Skeletal muscle satellite cell (primary cell): ENCODE measurements at regions not wholly inside any gene's neighbourhood (a gene's known extent, or its start where the extent isn't known, plus 50 kb on each side); places are given as distances from the start of the nearest gene placed in this dataset.
"Not testable (repeated sequence)": the region's sequence is repeated elsewhere in the genome, so short reads cannot be mapped to it uniquely, and the experiment has no call there.

Source experiments
- H3K27me3 ChIP-seq: 2 replicates; pipeline ENCODE4 v1.7.0; 2013; ENCODE audit warnings: low read length; ENCODE audit not compliant: control insufficient read depth, insufficient read depth
- H3K36me3 ChIP-seq: 2 replicates; pipeline ENCODE4 v1.7.0; 2013; ENCODE audit warnings: mild to moderate bottlenecking, control low read depth, low read length; ENCODE audit not compliant: insufficient read depth
- H3K4me1 ChIP-seq: 2 replicates; pipeline ENCODE4 v1.7.0; 2013; ENCODE audit warnings: low read length; ENCODE audit not compliant: control insufficient read depth, insufficient read depth
- H3K4me2 ChIP-seq: 2 replicates; pipeline ENCODE4 v1.7.0; 2013; ENCODE audit warnings: mild to moderate bottlenecking, low read length
- H3K4me3 ChIP-seq: 2 replicates; pipeline ENCODE4 v1.7.0; 2013; ENCODE audit warnings: low read length
- H3K9ac ChIP-seq: 2 replicates; pipeline ENCODE4 v1.7.0; 2013; ENCODE audit warnings: mild to moderate bottlenecking, low read depth, low read length, moderate library complexity
- H3K9me3 ChIP-seq: replicated peaks from 2 replicates; pipeline ENCODE4 v1.7.0; 2013; ENCODE audit warnings: mild to moderate bottlenecking, control low read depth, low read length

DNA sequence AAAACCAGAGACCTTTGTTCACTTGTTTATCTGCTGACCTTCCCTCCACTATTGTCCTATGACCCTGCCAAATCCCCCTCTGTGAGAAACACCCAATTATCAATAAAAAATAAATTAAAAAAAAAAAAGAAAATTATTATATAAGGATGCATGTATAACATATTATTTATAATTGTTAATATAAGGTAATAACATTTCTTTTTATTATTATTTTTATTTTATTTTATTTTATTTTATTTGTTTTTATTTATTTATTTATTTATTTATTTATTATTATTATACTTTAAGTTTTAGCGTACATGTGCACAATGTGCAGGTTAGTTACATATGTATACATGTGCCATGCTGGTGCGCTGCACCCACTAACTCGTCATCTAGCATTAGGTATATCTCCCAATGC is 672.9 kb upstream of the IMPG1 start:
- not testable (repeated sequence) for H3K4me3 ChIP-seq, H3K4me2 ChIP-seq, H3K9ac ChIP-seq, H3K4me1 ChIP-seq, H3K9me3 ChIP-seq, H3K27me3 ChIP-seq, H3K36me3 ChIP-seq

DNA sequence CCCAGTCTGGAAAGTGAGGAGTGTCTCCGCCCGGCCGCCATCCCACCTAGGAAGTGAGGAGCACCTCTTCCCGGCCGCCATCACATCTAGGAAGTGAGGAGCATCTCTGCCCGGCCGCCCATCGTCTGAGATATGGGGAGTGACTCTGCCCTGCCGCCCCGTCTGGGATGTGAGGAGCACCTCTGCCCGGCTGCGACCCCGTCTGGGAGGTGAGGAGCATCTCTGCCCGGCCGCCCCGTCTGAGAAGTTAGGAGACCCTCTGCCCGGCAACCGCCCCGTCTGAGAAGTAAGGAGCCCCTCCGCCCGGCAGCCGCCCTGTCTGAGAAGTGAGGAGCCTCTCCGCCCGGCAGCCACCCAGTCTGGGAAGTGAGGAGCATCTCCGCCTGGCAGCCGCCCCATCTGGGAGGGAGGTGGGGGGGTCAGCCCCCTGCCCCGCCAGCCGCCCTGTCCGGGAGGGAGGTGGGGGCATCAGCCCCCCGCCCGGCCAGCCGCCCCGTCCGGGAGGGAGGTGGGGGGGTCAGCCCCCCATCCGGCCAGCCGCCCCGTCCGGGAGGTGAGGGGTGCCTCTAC is 671.8 kb upstream of the IMPG1 start:
- H3K4me1 ChIP-seq, H3K27me3 ChIP-seq, H3K9me3 ChIP-seq, H3K36me3 ChIP-seq, H3K9ac ChIP-seq, H3K4me3 ChIP-seq, H3K4me2 ChIP-seq: not testable (repeated sequence)

DNA sequence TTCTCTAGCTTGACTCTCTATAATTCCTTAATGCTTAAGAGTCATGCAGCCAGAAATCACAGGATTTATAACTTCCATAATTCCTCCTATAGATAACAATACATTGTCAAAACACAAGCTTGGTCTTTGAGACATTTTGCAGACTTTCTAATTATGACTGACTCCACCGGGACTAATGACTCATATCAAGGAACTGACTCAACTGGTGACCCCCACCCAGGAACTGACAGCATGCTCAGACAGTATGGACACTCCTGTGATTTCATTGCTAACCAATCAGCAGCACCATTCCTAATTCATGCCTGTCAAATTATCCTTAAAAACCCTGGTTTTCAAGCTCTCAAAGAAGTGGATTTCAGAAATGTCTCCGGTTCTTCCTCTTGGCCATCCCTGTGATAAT is 670.5 kb upstream of the IMPG1 start:
- H3K27me3 ChIP-seq: no peaks in the 10 kb centered on the region
- no peaks in the 10 kb centered on the region for H3K4me1 ChIP-seq
- H3K36me3 ChIP-seq: no peaks in the 10 kb centered on the region
- no peaks in the 10 kb centered on the region for H3K9me3 ChIP-seq
- H3K9ac ChIP-seq: no peak overlapping the region
- H3K4me3 ChIP-seq: no peak overlapping the region
- no peak overlapping the region for H3K4me2 ChIP-seq

GRCh38 chr6:76719449-76719848 is 647.0 kb upstream of the IMPG1 start:
- no peak overlapping the region for H3K4me2 ChIP-seq
- no peaks in the 10 kb centered on the region for H3K36me3 ChIP-seq
- no peaks in the 10 kb centered on the region for H3K4me1 ChIP-seq
- H3K4me3 ChIP-seq: no peak overlapping the region
- H3K9ac ChIP-seq: no peak overlapping the region
- H3K27me3 ChIP-seq: no peaks in the 10 kb centered on the region
- no peaks in the 10 kb centered on the region for H3K9me3 ChIP-seq

DNA sequence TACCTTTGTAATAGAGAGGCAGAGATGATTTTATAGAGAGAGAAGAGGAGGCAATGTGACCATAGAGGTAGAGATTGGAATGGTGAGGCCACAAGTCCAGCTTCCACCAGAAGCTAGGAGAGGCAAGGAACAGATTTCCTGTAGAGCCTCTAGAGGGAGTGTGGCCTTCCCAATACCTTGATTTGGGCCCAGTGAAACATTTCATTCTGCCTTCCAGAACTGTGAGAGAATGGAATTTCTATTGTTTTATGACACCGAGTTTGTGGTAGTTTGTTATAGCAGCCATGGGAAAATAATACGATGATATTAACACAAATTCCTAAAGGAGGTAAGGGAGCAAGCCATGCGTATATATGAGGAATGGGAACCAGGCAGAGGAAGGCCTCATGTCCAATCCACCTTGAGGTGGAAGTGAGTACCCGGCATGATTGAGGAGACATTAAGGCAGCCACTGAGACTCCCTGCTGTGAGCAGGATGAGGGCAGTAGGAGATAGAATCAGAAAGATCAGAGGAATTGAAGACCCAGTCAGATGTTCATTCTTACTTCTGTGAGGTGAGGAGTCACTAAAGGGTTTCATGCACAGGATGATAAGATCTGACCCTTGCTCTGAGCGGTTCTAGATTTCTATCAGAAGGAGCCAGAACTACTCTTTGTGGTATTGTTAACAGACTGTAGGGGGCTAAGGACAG is 636.3 kb upstream of the IMPG1 start:
- Histone ChIP-seq H3K4me2 (no peak overlapping the region), H3K9me3 (no peaks in the 10 kb centered on the region), H3K27me3 (no peaks in the 10 kb centered on the region), H3K4me3 (no peak overlapping the region), H3K9ac (no peak overlapping the region), H3K4me1 (no peaks in the 10 kb centered on the region), H3K36me3 (no peaks in the 10 kb centered on the region)

DNA sequence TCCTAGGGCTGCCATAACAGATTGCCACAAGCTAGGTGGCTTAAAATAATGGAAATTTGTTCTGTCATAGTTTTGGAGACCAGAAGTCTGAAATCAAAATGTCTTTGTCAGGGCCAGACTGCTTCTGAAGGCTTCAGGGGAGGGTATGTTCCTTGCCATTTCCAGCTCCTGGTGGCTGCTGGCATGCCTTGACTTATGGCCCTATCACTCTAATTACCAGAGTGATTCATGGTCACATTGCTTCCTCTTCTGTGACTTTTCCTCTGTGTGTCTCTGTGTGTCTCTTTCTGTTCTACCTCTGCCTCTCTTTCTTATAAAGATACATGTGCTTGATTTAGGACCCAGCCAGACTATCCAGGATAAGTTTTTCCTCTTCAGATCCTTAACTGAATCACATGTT is 635.2 kb upstream of the IMPG1 start:
- Histone ChIP-seq H3K4me1 (no peaks in the 10 kb centered on the region), H3K27me3 (no peaks in the 10 kb centered on the region), H3K4me3 (no peak overlapping the region), H3K4me2 (no peak overlapping the region), H3K36me3 (no peaks in the 10 kb centered on the region), H3K9ac (no peak overlapping the region), H3K9me3 (no peaks in the 10 kb centered on the region)

- no peak overlapping the region for H3K4me3 ChIP-seq
- H3K9ac ChIP-seq: no peak overlapping the region
- no peaks in the 10 kb centered on the region for H3K4me1 ChIP-seq
- H3K9me3 ChIP-seq: no peaks in the 10 kb centered on the region
- H3K27me3 ChIP-seq: no peaks in the 10 kb centered on the region
- no peaks in the 10 kb centered on the region for H3K36me3 ChIP-seq
- no peak overlapping the region for H3K4me2 ChIP-seq
Observed at GRCh38 chr6:76706631-76707030, 634.2 kb upstream of the IMPG1 start.

- H3K9me3 ChIP-seq: no peaks in the 10 kb centered on the region
- H3K27me3 ChIP-seq: no peaks in the 10 kb centered on the region
- no peaks in the 10 kb centered on the region for H3K4me1 ChIP-seq
- no peak overlapping the region for H3K9ac ChIP-seq
- H3K4me2 ChIP-seq: no peak overlapping the region
- no peak overlapping the region for H3K4me3 ChIP-seq
- no peaks in the 10 kb centered on the region for H3K36me3 ChIP-seq
Observed at GRCh38 chr6:76706086-76706485, 633.6 kb upstream of the IMPG1 start.

DNA sequence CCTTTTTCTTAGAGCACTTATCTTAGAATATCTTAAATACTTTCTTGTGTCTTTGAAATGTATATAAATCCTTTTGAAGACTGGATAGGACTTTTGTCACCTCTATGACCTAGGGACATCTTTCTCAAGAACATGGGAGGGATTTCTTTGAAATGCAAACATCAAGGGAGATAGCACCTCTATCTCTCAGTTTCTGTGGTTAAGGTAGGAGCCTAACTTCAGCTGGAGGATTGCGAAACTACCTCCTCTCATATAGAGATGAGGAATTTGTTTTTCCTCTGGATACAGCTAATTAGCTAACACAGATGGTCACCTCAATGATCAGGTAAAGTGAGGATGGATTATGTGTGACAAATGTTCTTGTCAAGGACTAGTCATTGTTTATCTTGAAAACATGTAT is 631.3 kb upstream of the IMPG1 start:
- no peak overlapping the region for H3K9ac ChIP-seq
- H3K4me2 ChIP-seq: no peak overlapping the region
- no peak overlapping the region for H3K4me3 ChIP-seq
- no peaks in the 10 kb centered on the region for H3K9me3 ChIP-seq
- no peaks in the 10 kb centered on the region for H3K36me3 ChIP-seq
- no peaks in the 10 kb centered on the region for H3K4me1 ChIP-seq
- H3K27me3 ChIP-seq: no peaks in the 10 kb centered on the region

- Histone ChIP-seq H3K27me3 (no peaks in the 10 kb centered on the region), H3K4me3 (no peak overlapping the region), H3K9ac (no peak overlapping the region)
Observed at GRCh38 chr6:76703285-76703684, 630.8 kb upstream of the IMPG1 start.

DNA sequence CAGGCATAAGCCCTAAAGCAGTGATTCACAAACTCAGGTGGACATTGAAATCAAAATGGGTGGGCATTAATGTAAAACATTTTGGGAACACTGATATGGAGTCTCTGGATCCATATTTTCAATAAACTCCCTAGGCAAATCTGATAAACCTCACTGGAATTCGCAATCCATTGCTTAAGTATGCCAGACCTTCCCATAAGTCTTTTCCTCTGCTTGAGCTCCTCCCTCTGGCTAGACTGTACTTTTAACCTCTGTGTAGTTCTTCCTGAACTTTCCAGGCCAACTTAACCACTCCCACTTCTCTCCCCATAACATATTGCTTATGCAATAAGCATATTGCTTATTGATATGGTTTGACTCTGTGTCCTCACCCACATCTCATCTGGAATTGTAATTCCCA is 629.7 kb upstream of the IMPG1 start:
- Histone ChIP-seq H3K9me3 (no peaks in the 10 kb centered on the region), H3K36me3 (no peaks in the 10 kb centered on the region), H3K4me2 (no peak overlapping the region), H3K27me3 (no peaks in the 10 kb centered on the region), H3K9ac (no peak overlapping the region), H3K4me3 (no peak overlapping the region), H3K4me1 (no peaks in the 10 kb centered on the region)

More at GRCh38 chr6:76703285-76703684, 630.8 kb upstream of the IMPG1 start:
- no peaks in the 10 kb centered on the region for H3K36me3 ChIP-seq
- H3K4me1 ChIP-seq: no peaks in the 10 kb centered on the region
- H3K9me3 ChIP-seq: no peaks in the 10 kb centered on the region
- H3K4me2 ChIP-seq: no peak overlapping the region

DNA sequence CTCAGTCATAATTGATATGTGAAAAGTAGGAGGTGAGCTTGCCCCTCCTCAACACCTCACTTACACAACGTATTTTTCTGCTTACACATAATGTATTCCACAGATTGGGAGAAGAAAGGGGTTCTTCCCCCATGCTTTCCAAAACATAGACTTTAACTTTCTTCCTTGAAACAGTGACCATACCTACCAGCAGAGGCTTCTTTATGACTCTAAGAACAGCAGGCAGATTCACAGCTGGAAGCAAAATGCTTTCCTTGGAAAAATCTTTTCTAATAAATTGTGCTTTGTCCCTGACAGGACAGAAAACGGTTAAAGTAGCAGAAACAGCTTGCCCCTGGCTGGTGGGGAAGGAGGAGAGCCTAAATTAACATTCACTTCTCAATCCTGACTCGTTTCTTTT is 629.1 kb upstream of the IMPG1 start:
- Histone ChIP-seq H3K4me3 (no peak overlapping the region), H3K9me3 (no peaks in the 10 kb centered on the region), H3K27me3 (no peaks in the 10 kb centered on the region), H3K9ac (no peak overlapping the region), H3K4me2 (no peak overlapping the region), H3K36me3 (no peaks in the 10 kb centered on the region), H3K4me1 (no peaks in the 10 kb centered on the region)
